ENCODE measurements at regions not wholly inside any gene's neighbourhood (a gene's known extent, or its start where the extent isn't known, plus 50 kb on each side); places are given as distances from the start of the nearest gene placed in this dataset.

DNA sequence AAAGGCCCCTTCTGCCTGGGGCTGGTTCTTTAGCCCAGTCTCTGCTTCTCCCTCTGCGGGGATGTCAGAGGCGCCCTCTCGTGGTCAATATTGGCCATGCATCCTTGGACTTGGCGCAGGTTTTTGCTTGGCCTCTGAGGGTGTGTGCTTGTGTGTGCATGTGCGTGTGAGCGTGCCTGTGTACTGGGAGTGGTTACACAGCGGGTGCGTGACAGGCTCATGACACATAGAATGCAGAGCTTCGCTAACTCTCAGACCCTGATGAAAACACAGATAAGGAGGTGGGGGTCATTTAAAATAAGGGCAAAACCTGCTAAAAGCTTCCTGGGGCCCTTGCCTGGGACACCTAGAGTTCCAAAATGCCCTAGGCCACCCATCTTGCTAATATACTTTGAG, 160.9 kb downstream of the SMAD6 start:
- H3K36me3 ChIP-seq (ENCODE audit: control insufficient read depth, insufficient read depth, low read length), result no peaks in the 10 kb centered on the region
- H3K4me1 ChIP-seq, result peaks cover 8% of the 10 kb centered on the region
- H3K79me2 ChIP-seq, result no peaks in the 10 kb centered on the region
- TF ChIP-seq CTCF (IDR thresholded peaks at IDR 0.05), result peak; percentile 78
- no peak overlapping the region for H2AFZ ChIP-seq
- H3K9me3 ChIP-seq (ENCODE audit: control insufficient read depth, low read length), result no peaks in the 10 kb centered on the region
- no peak overlapping the region for H3K4me3 ChIP-seq (ENCODE audit: low read depth, low read length)
- no peaks in the 10 kb centered on the region for H3K27me3 ChIP-seq (ENCODE audit: control insufficient read depth, insufficient read depth, low read length)
- no peak overlapping the region for H3K4me2 ChIP-seq (ENCODE audit: low read length)
- no peak overlapping the region for H3K27ac ChIP-seq
- H3K9ac ChIP-seq, result no peak overlapping the region

GRCh38 chr15:66863390-66864085, 161.5 kb downstream of the SMAD6 start:
- TF ChIP-seq CTCF (IDR thresholded peaks at IDR 0.05), result no peak
- Histone ChIP-seq H2AFZ (no peak overlapping the region), H3K36me3 (ENCODE audit: control insufficient read depth, insufficient read depth, low read length) (no peaks in the 10 kb centered on the region), H3K4me1 (peaks cover 8% of the 10 kb centered on the region), H3K9ac (no peak overlapping the region), H3K9me3 (ENCODE audit: control insufficient read depth, low read length) (no peaks in the 10 kb centered on the region), H3K4me3 (ENCODE audit: low read depth, low read length) (no peak overlapping the region), H3K27ac (no peak overlapping the region), H3K79me2 (no peaks in the 10 kb centered on the region), H3K27me3 (ENCODE audit: control insufficient read depth, insufficient read depth, low read length) (no peaks in the 10 kb centered on the region), H3K4me2 (ENCODE audit: low read length) (no peak overlapping the region)

DNA sequence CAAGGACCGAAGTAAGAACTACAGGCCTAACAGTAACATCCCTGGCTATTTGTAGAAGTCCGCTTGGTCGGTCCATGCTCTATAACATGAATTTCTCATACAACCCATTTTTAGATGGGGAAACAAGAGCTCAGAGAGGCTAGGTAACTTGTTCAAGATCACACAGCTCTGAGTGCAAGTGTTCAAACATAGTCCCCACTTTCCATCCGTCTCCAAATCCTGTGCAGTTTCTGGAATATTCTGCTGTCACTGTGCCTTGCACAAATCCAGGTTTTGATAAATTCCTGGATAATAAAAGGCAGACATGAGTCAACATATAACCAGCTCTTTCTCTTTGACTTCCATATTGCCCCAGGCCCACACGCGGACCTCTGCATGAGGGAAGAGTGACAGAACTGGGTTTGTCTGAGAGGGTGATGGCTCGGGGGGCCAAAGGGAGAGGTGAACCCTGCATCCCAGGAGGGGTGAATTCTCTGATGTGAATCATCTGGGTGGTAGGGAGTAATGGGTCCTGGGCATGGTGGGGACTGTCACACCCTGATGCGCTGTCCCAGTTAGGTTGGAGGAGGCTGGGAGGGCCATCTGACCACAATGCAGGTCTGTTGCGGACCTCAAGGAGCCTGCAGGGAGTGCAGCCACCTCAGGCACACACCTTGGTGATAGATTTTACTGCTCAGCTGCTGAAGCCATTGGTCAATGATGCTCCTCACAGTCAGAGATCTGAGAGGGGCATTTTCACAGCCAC, 162.2 kb downstream of the SMAD6 start:
- H2AFZ ChIP-seq, result no peak overlapping the region
- no peaks in the 10 kb centered on the region for H3K27me3 ChIP-seq (ENCODE audit: control insufficient read depth, insufficient read depth, low read length)
- no peaks in the 10 kb centered on the region for H3K79me2 ChIP-seq
- no peak for TF ChIP-seq CTCF (IDR thresholded peaks at IDR 0.05)
- no peaks in the 10 kb centered on the region for H3K9me3 ChIP-seq (ENCODE audit: control insufficient read depth, low read length)
- no peak overlapping the region for H3K4me3 ChIP-seq (ENCODE audit: low read depth, low read length)
- H3K4me2 ChIP-seq (ENCODE audit: low read length), result no peak overlapping the region
- peaks cover 8% of the 10 kb centered on the region for H3K4me1 ChIP-seq
- no peaks in the 10 kb centered on the region for H3K36me3 ChIP-seq (ENCODE audit: control insufficient read depth, insufficient read depth, low read length)
- H3K27ac ChIP-seq, result no peak overlapping the region
- H3K9ac ChIP-seq, result no peak overlapping the region

- Histone ChIP-seq H3K27me3 (ENCODE audit: control insufficient read depth, insufficient read depth, low read length) (no peaks in the 10 kb centered on the region), H3K4me1 (peaks cover 8% of the 10 kb centered on the region), H3K9ac (no peak overlapping the region), H2AFZ (no peak overlapping the region), H3K79me2 (no peaks in the 10 kb centered on the region), H3K36me3 (ENCODE audit: control insufficient read depth, insufficient read depth, low read length) (no peaks in the 10 kb centered on the region), H3K27ac (no peak overlapping the region), H3K9me3 (ENCODE audit: control insufficient read depth, low read length) (no peaks in the 10 kb centered on the region), H3K4me3 (ENCODE audit: low read depth, low read length) (no peak overlapping the region), H3K4me2 (ENCODE audit: low read length) (no peak overlapping the region)
- no peak for TF ChIP-seq CTCF (IDR thresholded peaks at IDR 0.05)
These were observed 162.8 kb downstream of the SMAD6 start for GRCh38 chr15:66864871-66865281.
